ENCODE measurements at regions not wholly inside any gene's neighbourhood (a gene's known extent, or its start where the extent isn't known, plus 50 kb on each side); places are given as distances from the start of the nearest gene placed in this dataset.
"Not testable (repeated sequence)": the region's sequence is repeated elsewhere in the genome, so short reads cannot be mapped to it uniquely, and the experiment has no call there.

- Histone ChIP-seq H3K9me3 (no peaks in the 10 kb centered on the region), H3K4me1 (no peaks in the 10 kb centered on the region), H3K36me3 (no peaks in the 10 kb centered on the region), H3K27me3 (no peaks in the 10 kb centered on the region), H3K4me3 (no peak overlapping the region), H3K27ac (no peak overlapping the region)
- ATAC-seq (ENCODE audit: low FRiP score in 2 of 2), result no peak
- 80 to 95% methylated on average over 1 of the region's 1 CpG for WGBS, 2 donors
- TF ChIP-seq POLR2A (IDR thresholded peaks at IDR 0.05) (no peak), EP300 (IDR thresholded peaks at IDR 0.05) (no peak), POLR2AphosphoS5 (IDR thresholded peaks at IDR 0.05) (no peak), CTCF (IDR thresholded peaks at IDR 0.05) (no peak)
- DNase-seq, result no peak
Measured at GRCh38 chr1:176325664-176326063, 118.6 kb upstream of the COP1 start.

- no peak for TF ChIP-seq CTCF (IDR thresholded peaks at IDR 0.05)
- TF ChIP-seq POLR2A (IDR thresholded peaks at IDR 0.05), result no peak
- TF ChIP-seq POLR2AphosphoS5 (IDR thresholded peaks at IDR 0.05), result no peak
- TF ChIP-seq EP300 (IDR thresholded peaks at IDR 0.05), result no peak
- ATAC-seq (ENCODE audit: low FRiP score in 2 of 2) (no peak), DNase-seq (no peak)
- Histone ChIP-seq H3K9me3 (no peaks in the 10 kb centered on the region), H3K27ac (no peak overlapping the region), H3K4me1 (no peaks in the 10 kb centered on the region), H3K36me3 (no peaks in the 10 kb centered on the region), H3K27me3 (no peaks in the 10 kb centered on the region), H3K4me3 (no peak overlapping the region)
- WGBS, 2 donors, result 71 to 85% methylated on average over 3 of the region's 3 CpGs
Measured at GRCh38 chr1:176323472-176323871, 116.4 kb upstream of the COP1 start.

GRCh38 chr1:176315519-176316220 is 108.6 kb upstream of the COP1 start:
- Histone ChIP-seq H3K27ac (no peak overlapping the region), H3K9me3 (peaks cover 0 to 11% (median 3%) of the 10 kb centered on the region in 4 donors), H3K4me1 (no peaks in the 10 kb centered on the region), H3K27me3 (no peaks in the 10 kb centered on the region), H3K4me3 (no peak overlapping the region), H3K36me3 (no peaks in the 10 kb centered on the region)
- TF ChIP-seq POLR2AphosphoS5 (IDR thresholded peaks at IDR 0.05) (no peak), CTCF (IDR thresholded peaks at IDR 0.05) (no peak), EP300 (IDR thresholded peaks at IDR 0.05) (no peak), POLR2A (IDR thresholded peaks at IDR 0.05) (no peak)
- 52 to 56% methylated on average over 3 of the region's 3 CpGs for WGBS, 2 donors
- ATAC-seq (ENCODE audit: low FRiP score in 2 of 2) (no peak), DNase-seq (no peak)

GRCh38 chr1:176296602-176297001 is 89.5 kb upstream of the COP1 start:
- not testable (repeated sequence) for ATAC-seq (ENCODE audit: low FRiP score in 2 of 2); DNase-seq

GRCh38 chr1:176285996-176286395 is 78.9 kb upstream of the COP1 start:
- 77 to 82% methylated on average over 3 of the region's 3 CpGs for WGBS, 2 donors
- no peak for TF ChIP-seq POLR2AphosphoS5 (IDR thresholded peaks at IDR 0.05)
- no peak for TF ChIP-seq POLR2A (IDR thresholded peaks at IDR 0.05)
- TF ChIP-seq EP300 (IDR thresholded peaks at IDR 0.05), result no peak
- TF ChIP-seq CTCF (IDR thresholded peaks at IDR 0.05), result no peak
- DNase-seq (no peak), ATAC-seq (ENCODE audit: low FRiP score in 2 of 2) (no peak)
- Histone ChIP-seq H3K4me3 (no peak overlapping the region), H3K36me3 (no peaks in the 10 kb centered on the region), H3K27ac (no peak overlapping the region), H3K4me1 (no peaks in the 10 kb centered on the region), H3K27me3 (no peaks in the 10 kb centered on the region), H3K9me3 (peaks cover 6 to 17% (median 13%) of the 10 kb centered on the region in 4 donors)

More at GRCh38 chr1:176296602-176297001, 89.5 kb upstream of the COP1 start:
- not testable (repeated sequence) for H3K4me1 ChIP-seq, H3K27me3 ChIP-seq, H3K27ac ChIP-seq, H3K4me3 ChIP-seq, H3K36me3 ChIP-seq
- WGBS, 2 donors, result 89 to 100% methylated on average over 2 to 6 of the region's 6 CpGs
- H3K9me3 ChIP-seq, result peaks cover 0 to 20% (median 4%) of the 10 kb centered on the region in 4 donors

Data from upper lobe of left lung (tissue), 6 donors.